ENCODE measurements at regions not wholly inside any gene's neighbourhood (a gene's known extent, or its start where the extent isn't known, plus 50 kb on each side); places are given as distances from the start of the nearest gene placed in this dataset.

DNA sequence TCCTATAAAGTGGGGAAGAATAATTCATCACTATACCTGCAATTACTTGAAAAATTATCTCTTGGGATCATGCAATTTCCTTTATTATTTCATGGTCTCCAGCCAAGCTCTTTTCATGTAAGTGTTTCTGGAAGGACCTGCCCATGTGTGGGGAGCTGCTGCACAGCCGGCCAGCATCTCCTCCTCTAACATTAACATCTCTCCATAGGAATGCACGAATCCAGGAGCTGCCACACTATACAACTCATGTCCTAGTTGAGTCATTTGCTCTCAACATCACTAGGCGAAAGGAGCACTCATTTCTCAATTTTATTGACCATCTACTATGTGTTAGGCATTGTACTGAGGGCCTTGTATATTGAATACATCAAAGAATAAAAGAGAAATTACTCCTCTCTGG lies 144.3 kb upstream of the ERBB4 start:
- TF ChIP-seq EGR1 (IDR thresholded peaks at IDR 0.05; ENCODE audit: borderline replicate concordance in 1 of 2, low read depth in 2 of 2, low read length in 2 of 2) (no peak), EZH2 (IDR thresholded peaks at IDR 0.05; ENCODE audit: borderline replicate concordance, control insufficient read depth, low read depth, low read length) (no peak)
- TF ChIP-seq, protein P1, sequence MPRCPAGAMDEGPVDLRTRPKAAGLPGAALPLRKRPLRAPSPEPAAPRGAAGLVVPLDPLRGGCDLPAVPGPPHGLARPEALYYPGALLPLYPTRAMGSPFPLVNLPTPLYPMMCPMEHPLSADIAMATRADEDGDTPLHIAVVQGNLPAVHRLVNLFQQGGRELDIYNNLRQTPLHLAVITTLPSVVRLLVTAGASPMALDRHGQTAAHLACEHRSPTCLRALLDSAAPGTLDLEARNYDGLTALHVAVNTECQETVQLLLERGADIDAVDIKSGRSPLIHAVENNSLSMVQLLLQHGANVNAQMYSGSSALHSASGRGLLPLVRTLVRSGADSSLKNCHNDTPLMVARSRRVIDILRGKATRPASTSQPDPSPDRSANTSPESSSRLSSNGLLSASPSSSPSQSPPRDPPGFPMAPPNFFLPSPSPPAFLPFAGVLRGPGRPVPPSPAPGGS (IDR thresholded peaks at IDR 0.05; ENCODE audit: borderline replicate concordance, insufficient read depth, low read depth, low read length, poor library complexity, severe bottlenecking), result no peak

Data from GM12878 (cell line).